H9 (cell line): ENCODE measurements at regions not wholly inside any gene's neighbourhood (a gene's known extent, or its start where the extent isn't known, plus 50 kb on each side); places are given as distances from the start of the nearest gene placed in this dataset.

Source experiments
- DNase-seq: peaks from one replicate; pipeline ENCODE4 v3.0.0-alpha.2; 2017
- H2AFZ ChIP-seq: one replicate; pipeline ENCODE4 v1.6.1; 2013; ENCODE audit warnings: mild to moderate bottlenecking, low read length, control low read depth, moderate library complexity
- H2AK5ac ChIP-seq: 2 replicates; pipeline ENCODE4 v1.6.1; 2013; ENCODE audit warnings: low read length, control low read depth, mixed read lengths; ENCODE audit not compliant: insufficient read length
- H2BK120ac ChIP-seq: one replicate; pipeline ENCODE4 v1.6.1; 2013; ENCODE audit warnings: low read depth, mild to moderate bottlenecking, low read length, control low read depth, inconsistent platforms; ENCODE audit not compliant: poor library complexity, severe bottlenecking
- H2BK12ac ChIP-seq: 2 replicates; pipeline ENCODE4 v1.6.1; 2013; ENCODE audit warnings: low read length, control low read depth, mixed read lengths, low read depth; ENCODE audit not compliant: insufficient read length
- H2BK15ac ChIP-seq: 2 replicates; pipeline ENCODE4 v1.6.1; 2013; ENCODE audit warnings: low read depth, low read length, control low read depth
- H2BK20ac ChIP-seq: one replicate; pipeline ENCODE4 v1.6.1; 2013; ENCODE audit warnings: low read depth, mild to moderate bottlenecking, low read length, control low read depth, inconsistent platforms; ENCODE audit not compliant: poor library complexity, severe bottlenecking
- H2BK5ac ChIP-seq: 2 replicates; pipeline ENCODE4 v1.6.1; 2013; ENCODE audit warnings: low read length, control low read depth, mixed read lengths; ENCODE audit not compliant: insufficient read length
- H3K14ac ChIP-seq: 2 replicates; pipeline ENCODE4 v1.6.1; 2013; ENCODE audit warnings: low read length, control low read depth; ENCODE audit not compliant: insufficient read depth
- H3K18ac ChIP-seq: 2 replicates; pipeline ENCODE4 v1.6.1; 2013; ENCODE audit warnings: low read depth, mild to moderate bottlenecking, mixed read lengths, low read length, control low read depth; ENCODE audit not compliant: insufficient read length
- H3K23ac ChIP-seq: 2 replicates; pipeline ENCODE4 v1.6.1; 2013; ENCODE audit warnings: low read length, control low read depth, mixed read lengths, low read depth; ENCODE audit not compliant: insufficient read length
- H3K23me2 ChIP-seq: 2 replicates; pipeline ENCODE4 v1.6.1; 2013; ENCODE audit warnings: low read depth, mild to moderate bottlenecking, mixed read lengths, low read length, control low read depth; ENCODE audit not compliant: insufficient read length, poor library complexity, severe bottlenecking
- H3K27ac ChIP-seq: 2 replicates; pipeline ENCODE4 v1.5.1; 2013; ENCODE audit warnings: low read length, control low read depth, mixed read lengths, low read depth; ENCODE audit not compliant: insufficient read length
- H3K27me3 ChIP-seq: 2 replicates; pipeline ENCODE4 v1.6.1; 2013; ENCODE audit warnings: low read length, control low read depth, inconsistent platforms; ENCODE audit not compliant: insufficient read depth
- H3K4ac ChIP-seq: 2 replicates; pipeline ENCODE4 v1.6.1; 2013; ENCODE audit warnings: low read depth, mild to moderate bottlenecking, control low read depth, inconsistent platforms, low read length, moderate library complexity
- H3K4me1 ChIP-seq: 2 replicates; pipeline ENCODE4 v1.6.1; 2013; ENCODE audit warnings: low read length, control low read depth, inconsistent platforms; ENCODE audit not compliant: insufficient read depth
- H3K4me2 ChIP-seq: 2 replicates; pipeline ENCODE4 v1.6.1; 2013; ENCODE audit warnings: low read length, control low read depth, mixed read lengths; ENCODE audit not compliant: insufficient read length, insufficient read depth
- H3K56ac ChIP-seq: 2 replicates; pipeline ENCODE4 v1.6.1; 2013; ENCODE audit warnings: low read depth, mild to moderate bottlenecking, mixed read lengths, low read length, control low read depth; ENCODE audit not compliant: insufficient read length
- H3K79me1 ChIP-seq: 2 replicates; pipeline ENCODE4 v1.6.1; 2013; ENCODE audit warnings: low read depth, mild to moderate bottlenecking, moderate library complexity, low read length, control low read depth, inconsistent platforms; ENCODE audit not compliant: insufficient read depth, poor library complexity, severe bottlenecking
- H3K79me2 ChIP-seq: 2 replicates; pipeline ENCODE4 v1.6.1; 2013; ENCODE audit warnings: low read length, control low read depth, inconsistent platforms; ENCODE audit not compliant: insufficient read depth
- H3K9ac ChIP-seq: 2 replicates; pipeline ENCODE4 v1.6.1; 2013; ENCODE audit warnings: low read length, control low read depth, mixed read lengths; ENCODE audit not compliant: insufficient read length; ENCODE audit errors: extremely low read depth
- H3K9me3 ChIP-seq: one replicate; pipeline ENCODE4 v1.6.1; 2013; ENCODE audit warnings: low read depth, low read length, inconsistent platforms; ENCODE audit not compliant: control insufficient read depth
- H3T11ph ChIP-seq: one replicate; pipeline ENCODE4 v1.6.1; 2013; ENCODE audit warnings: mild to moderate bottlenecking, low read length, control low read depth, inconsistent platforms
- H4K20me1 ChIP-seq: one replicate; pipeline ENCODE4 v1.6.1; 2013; ENCODE audit not compliant: control insufficient read depth, insufficient read length, insufficient read depth
- H4K5ac ChIP-seq: 2 replicates; pipeline ENCODE4 v1.6.1; 2013; ENCODE audit warnings: low read depth, mild to moderate bottlenecking, mixed read lengths, low read length, control low read depth; ENCODE audit not compliant: insufficient read length
- H4K8ac ChIP-seq: replicated peaks from 2 replicates; pipeline ENCODE4 v1.6.1; 2013; ENCODE audit warnings: low read length, control low read depth, mixed read lengths, low read depth; ENCODE audit not compliant: insufficient read length
- H4K91ac ChIP-seq: 2 replicates; pipeline ENCODE4 v1.6.1; 2013; ENCODE audit warnings: low read depth, mild to moderate bottlenecking, moderate library complexity, mixed read lengths, low read length, control low read depth; ENCODE audit not compliant: insufficient read length
- H3K27ac Mint-ChIP-seq, 3 experiments: 2 replicates in 2 of 3; 3 replicates in 1 of 3; pipeline ENCODE4 v1.8.0; 2020 to 2021; ENCODE audit warnings: mixed read lengths in 3 of 3, mild to moderate bottlenecking in 1 of 3, moderate library complexity in 1 of 3
- H3K27me3 Mint-ChIP-seq: 2 replicates; pipeline ENCODE4 v1.8.0; 2021; ENCODE audit warnings: low read depth, mild to moderate bottlenecking, moderate library complexity, mixed read lengths
- H3K36me3 Mint-ChIP-seq, 3 experiments: 2 replicates in 2 of 3; 3 replicates in 1 of 3; pipeline ENCODE4 v1.8.0; 2020 to 2021; ENCODE audit warnings: low read depth in 3 of 3, mixed read lengths in 3 of 3; ENCODE audit not compliant: insufficient read depth in 1 of 3
- H3K4me1 Mint-ChIP-seq, 2 experiments: 2 replicates each; pipeline ENCODE4 v1.8.0; 2020; ENCODE audit warnings: mixed read lengths in 2 of 2
- H3K4me3 Mint-ChIP-seq, 2 experiments: 2 replicates in 1 of 2; 3 replicates in 1 of 2; pipeline ENCODE4 v1.8.0; 2020 to 2021; ENCODE audit warnings: mild to moderate bottlenecking in 2 of 2, mixed read lengths in 2 of 2, moderate library complexity in 1 of 2
- H3K9me3 Mint-ChIP-seq, 2 experiments: 2 replicates in 1 of 2; 3 replicates in 1 of 2; pipeline ENCODE4 v1.8.0; 2020; ENCODE audit warnings: mild to moderate bottlenecking in 2 of 2, mixed read lengths in 2 of 2, moderate library complexity in 1 of 2
- WGBS: extraction: QIAGEN DNeasy Blood & Tissue Kit; methylation state at CpG from one replicate; pipeline ENCODE4 v1.1.7; 2013; ENCODE audit warnings: missing lambda C conversion rate, low lambda C conversion rate, mixed read lengths; ENCODE audit not compliant: insufficient read length; ENCODE audit errors: extremely low coverage; 5-methylcytosine and 5-hydroxymethylcytosine counted together
- TF ChIP-seq, protein P1 (sequence below): fragments of 200-600 bp; sonication (generic); conservative IDR thresholded peaks from 3 replicates; pipeline ENCODE4 v1.8.0; 2021; ENCODE audit warnings: antibody characterized with exemption, mild to moderate bottlenecking

DNA sequence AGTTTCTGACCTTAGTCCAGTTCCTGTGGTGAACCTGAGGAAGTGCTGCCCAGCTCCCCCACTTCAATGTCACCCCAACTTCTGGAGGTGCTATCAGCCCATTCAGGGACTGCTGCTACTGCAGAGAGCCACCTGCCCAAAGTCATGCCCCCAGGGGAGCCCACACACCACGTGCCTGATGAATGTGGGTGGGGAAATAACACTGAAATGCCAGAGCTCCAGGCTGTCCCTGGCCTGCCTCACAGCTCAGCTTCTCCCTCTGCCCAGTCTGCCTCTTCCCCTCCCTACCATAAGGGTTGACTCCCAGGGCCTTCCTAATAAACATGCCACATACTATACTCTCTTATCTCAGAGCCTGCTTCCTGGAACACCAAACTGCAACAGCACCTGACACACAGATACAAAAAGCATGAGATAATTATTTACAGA, 276.4 kb upstream of the MOCS1 start:
- Mint-ChIP-seq H3K4me1 (peaks cover 0 to 7% of the 10 kb centered on the region in 2 experiments; a peak in 2 of 4 replicates), H3K4me3 (no peak overlapping the region), H3K36me3 (no peaks in the 10 kb centered on the region), H3K27ac (no peak overlapping the region; a peak in 2 of 7 replicates), H3K9me3 (no peaks in the 10 kb centered on the region), H3K27me3 (no peaks in the 10 kb centered on the region)
- Histone ChIP-seq H3K4me2 (no peak overlapping the region), H2AFZ (no peak overlapping the region), H2BK5ac (no peak overlapping the region), H3T11ph (no peak overlapping the region), H4K5ac (no peak overlapping the region), H3K4ac (no peak overlapping the region), H3K79me2 (no peaks in the 10 kb centered on the region), H3K14ac (no peak overlapping the region; the same call in 1 of the 2 replicates), H2BK12ac (no peak overlapping the region), H3K4me1 (no peaks in the 10 kb centered on the region; the same call in 1 of the 2 replicates), H4K91ac (no peak overlapping the region), H2BK15ac (no peak overlapping the region), H3K79me1 (no peaks in the 10 kb centered on the region), H2AK5ac (no peak overlapping the region), H4K8ac (no peak overlapping the region), H3K56ac (no peak overlapping the region), H3K23me2 (no peaks in the 10 kb centered on the region), H3K27me3 (no peaks in the 10 kb centered on the region), H3K9me3 (no peaks in the 10 kb centered on the region), H3K23ac (no peak overlapping the region), H2BK20ac (no peak overlapping the region), H3K18ac (no peak overlapping the region), H2BK120ac (no peak overlapping the region), H3K27ac (no peak overlapping the region), H3K9ac (no peak overlapping the region), H4K20me1 (no peaks in the 10 kb centered on the region)
- no CpG with 5 or more reads among the region's 1 CpG for WGBS
- no peak for DNase-seq
- TF ChIP-seq, protein P1, sequence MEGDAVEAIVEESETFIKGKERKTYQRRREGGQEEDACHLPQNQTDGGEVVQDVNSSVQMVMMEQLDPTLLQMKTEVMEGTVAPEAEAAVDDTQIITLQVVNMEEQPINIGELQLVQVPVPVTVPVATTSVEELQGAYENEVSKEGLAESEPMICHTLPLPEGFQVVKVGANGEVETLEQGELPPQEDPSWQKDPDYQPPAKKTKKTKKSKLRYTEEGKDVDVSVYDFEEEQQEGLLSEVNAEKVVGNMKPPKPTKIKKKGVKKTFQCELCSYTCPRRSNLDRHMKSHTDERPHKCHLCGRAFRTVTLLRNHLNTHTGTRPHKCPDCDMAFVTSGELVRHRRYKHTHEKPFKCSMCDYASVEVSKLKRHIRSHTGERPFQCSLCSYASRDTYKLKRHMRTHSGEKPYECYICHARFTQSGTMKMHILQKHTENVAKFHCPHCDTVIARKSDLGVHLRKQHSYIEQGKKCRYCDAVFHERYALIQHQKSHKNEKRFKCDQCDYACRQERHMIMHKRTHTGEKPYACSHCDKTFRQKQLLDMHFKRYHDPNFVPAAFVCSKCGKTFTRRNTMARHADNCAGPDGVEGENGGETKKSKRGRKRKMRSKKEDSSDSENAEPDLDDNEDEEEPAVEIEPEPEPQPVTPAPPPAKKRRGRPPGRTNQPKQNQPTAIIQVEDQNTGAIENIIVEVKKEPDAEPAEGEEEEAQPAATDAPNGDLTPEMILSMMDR = no peak
